Gastrocnemius medialis (tissue), 4 donors: ENCODE measurements at regions not wholly inside any gene's neighbourhood (a gene's known extent, or its start where the extent isn't known, plus 50 kb on each side); places are given as distances from the start of the nearest gene placed in this dataset.

Source experiments
- POLR2A ChIP-seq, 2 donors: fragments of 450-650 bp; IDR thresholded peaks; one replicate each; pipeline ENCODE4 v1.6.1; 2017; ENCODE audit warnings: antibody characterized with exemption in 2 of 2, mild to moderate bottlenecking in 2 of 2, moderate library complexity in 2 of 2
- TF ChIP-seq, protein P1 (sequence below), 5 experiments: fragments of 450-650 bp in 3 of 5; fragments of 200-600 bp in 2 of 5; sonication (generic) in 2 of 5; IDR thresholded peaks in 4 of 5; conservative IDR thresholded peaks in 1 of 5; 1 replicate in 4 of 5; 2 replicates in 1 of 5; pipeline ENCODE4 v1.5.1; 2016 to 2019; ENCODE audit warnings: antibody characterized with exemption in 5 of 5, mild to moderate bottlenecking in 3 of 5, moderate library complexity in 3 of 5

DNA sequence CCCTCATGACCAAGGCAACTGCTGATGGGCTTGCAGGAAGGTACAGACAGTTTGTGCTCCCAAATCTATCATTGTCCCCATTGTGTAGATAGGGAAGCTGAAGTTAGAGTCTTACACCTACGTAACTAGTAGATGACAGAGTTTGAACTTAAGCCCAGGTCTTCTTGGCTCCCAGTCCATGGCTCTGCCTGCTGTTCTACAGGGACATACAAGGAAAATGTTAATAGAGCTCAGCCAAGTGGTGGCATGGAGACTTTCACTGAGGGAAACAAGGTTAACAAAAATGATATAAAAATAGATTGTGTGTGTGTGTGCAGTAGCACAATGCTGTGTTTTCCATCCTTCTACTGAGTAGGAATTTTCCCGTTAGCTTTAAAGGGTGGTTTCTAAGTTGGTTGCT is 936.5 kb downstream of the RPA4 start:
- TF ChIP-seq POLR2A (IDR thresholded peaks at IDR 0.05): no peak
- TF ChIP-seq, protein P1, sequence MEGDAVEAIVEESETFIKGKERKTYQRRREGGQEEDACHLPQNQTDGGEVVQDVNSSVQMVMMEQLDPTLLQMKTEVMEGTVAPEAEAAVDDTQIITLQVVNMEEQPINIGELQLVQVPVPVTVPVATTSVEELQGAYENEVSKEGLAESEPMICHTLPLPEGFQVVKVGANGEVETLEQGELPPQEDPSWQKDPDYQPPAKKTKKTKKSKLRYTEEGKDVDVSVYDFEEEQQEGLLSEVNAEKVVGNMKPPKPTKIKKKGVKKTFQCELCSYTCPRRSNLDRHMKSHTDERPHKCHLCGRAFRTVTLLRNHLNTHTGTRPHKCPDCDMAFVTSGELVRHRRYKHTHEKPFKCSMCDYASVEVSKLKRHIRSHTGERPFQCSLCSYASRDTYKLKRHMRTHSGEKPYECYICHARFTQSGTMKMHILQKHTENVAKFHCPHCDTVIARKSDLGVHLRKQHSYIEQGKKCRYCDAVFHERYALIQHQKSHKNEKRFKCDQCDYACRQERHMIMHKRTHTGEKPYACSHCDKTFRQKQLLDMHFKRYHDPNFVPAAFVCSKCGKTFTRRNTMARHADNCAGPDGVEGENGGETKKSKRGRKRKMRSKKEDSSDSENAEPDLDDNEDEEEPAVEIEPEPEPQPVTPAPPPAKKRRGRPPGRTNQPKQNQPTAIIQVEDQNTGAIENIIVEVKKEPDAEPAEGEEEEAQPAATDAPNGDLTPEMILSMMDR (IDR thresholded peaks at IDR 0.05 in 4 of 5, conservative IDR thresholded peaks at IDR 0.05 in 1 of 5): no peak
